Right ventricle myocardium inferior (tissue), 1 donor: ENCODE measurements at regions not wholly inside any gene's neighbourhood (a gene's known extent, or its start where the extent isn't known, plus 50 kb on each side); places are given as distances from the start of the nearest gene placed in this dataset.
"Not testable (repeated sequence)": the region's sequence is repeated elsewhere in the genome, so short reads cannot be mapped to it uniquely, and the experiment has no call there.

Experiments
- ATAC-seq: fragments of 200-7000 bp; cut with Tn5 transposase; one replicate; pipeline ENCODE4 v1.9.1; 2020; ENCODE audit warnings: mild to moderate bottlenecking, moderate library complexity
- DNase-seq: peaks from one replicate; pipeline ENCODE4 v3.0.0; 2021; ENCODE audit errors: missing footprints
- intact Hi-C: fragments of 100-400 bp; cut with DNase I; formaldehyde crosslinking; loops from one replicate; pipeline ENCODE4 v1.11.0; 2022
- donor health status: DM: no; HTN: yes; CAD: no; lungs with severe emphysema.

DNA sequence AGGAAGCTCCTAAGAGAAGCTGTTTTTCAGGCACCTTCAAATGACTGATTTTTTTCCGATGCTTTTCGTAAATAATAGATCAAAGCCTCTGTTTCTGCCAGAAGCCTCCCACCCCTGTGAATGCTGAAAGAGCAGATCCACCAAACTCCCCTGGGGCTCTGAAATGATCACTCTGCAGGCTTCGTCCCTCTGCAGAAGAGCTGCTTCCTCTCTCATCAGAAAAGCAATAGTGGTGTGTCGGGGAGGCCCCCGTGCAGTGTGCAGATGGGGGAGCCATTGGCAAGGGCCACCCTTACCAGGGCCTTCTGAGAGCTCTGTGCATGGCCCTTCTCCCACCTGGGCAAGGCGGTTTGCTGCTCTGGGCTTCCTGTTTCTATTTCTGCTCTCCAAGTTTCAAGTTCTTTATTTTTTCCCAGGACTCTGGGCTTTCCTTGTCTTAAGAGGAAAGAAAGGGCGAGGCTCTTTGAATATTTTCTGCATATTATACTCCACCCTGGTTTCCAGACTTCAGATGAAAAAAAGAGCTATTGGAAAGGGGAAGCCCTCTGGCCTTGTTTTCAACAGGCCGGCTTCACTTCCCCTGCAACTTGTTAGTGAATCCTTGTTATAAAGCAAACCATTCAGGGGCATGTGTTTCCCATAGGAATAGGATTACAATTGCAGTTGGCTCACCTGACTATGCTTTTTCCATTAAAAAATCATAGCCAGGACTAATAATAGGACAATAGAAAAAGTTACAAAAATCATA, 155.2 kb downstream of the TTLL2 start:
- ATAC-seq (no peak), DNase-seq (no peak)
- intact Hi-C loops = loop anchor here (5.0 kb wide), 1 partner anchor 62 kb away; no protein-coding TSS in a partner anchor

DNA sequence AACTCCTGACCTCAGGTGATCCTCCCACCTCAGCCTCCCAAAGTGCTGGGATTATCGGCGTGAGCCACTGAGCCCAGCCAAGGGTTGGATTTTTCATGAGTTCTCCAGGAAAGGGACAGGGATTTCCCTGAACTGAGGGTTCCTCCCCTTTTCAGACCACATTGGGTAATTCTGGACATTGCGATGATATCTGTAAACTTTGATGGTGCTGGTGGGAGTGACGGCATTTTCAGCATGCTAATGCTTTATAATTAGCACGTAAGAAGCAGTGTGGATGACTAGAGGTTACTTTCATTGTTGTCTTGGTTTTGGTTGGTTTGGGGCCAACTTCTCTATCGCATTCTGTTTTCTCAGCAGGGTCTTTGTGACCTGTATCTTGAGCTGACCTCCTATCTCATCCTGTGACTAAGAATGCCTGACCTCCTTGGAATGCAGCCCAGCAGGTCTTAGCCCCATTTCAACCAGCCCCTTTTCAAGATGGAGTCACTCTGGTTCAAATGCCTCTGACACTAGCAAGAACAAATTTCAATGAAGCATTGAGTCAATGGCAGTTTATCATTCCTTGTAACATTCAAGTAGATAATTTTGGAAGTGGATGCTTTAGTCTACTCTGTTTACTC, 156.5 kb downstream of the TTLL2 start:
- no peak for DNase-seq
- ATAC-seq = no peak

GRCh38 chr6:167482801-167483200, 157.9 kb downstream of the TTLL2 start:
- intact Hi-C loops = loop anchor here (5.0 kb wide), 1 partner anchor 60 kb away; no protein-coding TSS in a partner anchor
- not testable (repeated sequence) for ATAC-seq, DNase-seq

More for the DNA sequence above, 156.5 kb downstream of the TTLL2 start:
- intact Hi-C loops = loop anchor here (5.0 kb wide), 1 partner anchor 61 kb away; no protein-coding TSS in a partner anchor

DNA sequence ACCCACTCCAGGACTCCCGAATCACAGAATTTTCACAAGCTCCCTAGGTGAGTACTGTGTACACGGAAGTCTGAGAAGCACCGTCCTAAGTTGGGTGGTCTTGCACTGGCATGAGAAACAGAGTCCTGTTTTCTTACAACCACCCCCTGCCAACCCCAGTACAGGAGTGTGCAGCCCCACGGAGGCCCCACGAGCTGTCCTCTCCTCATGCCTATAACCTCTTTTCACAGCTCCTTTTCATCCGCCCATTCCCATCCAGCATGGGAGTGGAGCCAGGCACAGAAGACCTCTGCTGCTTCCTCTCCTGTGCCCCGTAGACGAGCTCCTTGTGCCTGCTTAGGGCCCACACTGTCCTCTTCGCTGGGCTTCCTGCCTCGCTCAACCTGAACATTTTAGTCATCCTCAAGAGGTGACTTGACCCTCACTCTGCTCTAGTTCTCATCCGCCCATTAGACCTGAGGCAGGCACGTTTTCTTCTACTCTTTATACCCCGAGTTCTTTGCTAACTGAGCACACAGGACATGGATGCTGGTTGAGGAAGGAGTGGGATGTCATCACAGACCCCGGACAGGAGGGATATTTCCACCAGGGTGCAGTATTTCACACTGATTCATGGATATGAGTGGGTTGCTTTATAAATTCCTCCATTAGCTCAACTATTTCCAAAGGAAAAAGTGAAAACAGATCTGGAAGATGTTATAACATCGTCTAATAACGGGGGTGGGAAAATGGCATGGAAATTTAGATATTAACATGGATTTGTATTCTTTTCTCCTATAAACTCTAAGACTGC, 160.5 kb downstream of the TTLL2 start:
- DNase-seq (no peak), ATAC-seq (peak; percentile 72)
- intact Hi-C loops = loop anchor here (2.0 kb wide), 1 partner anchor 413 kb away; no protein-coding TSS in a partner anchor

GRCh38 chr6:167487749-167488664, 163.1 kb downstream of the TTLL2 start:
- DNase-seq = no peak
- ATAC-seq = no peak
- intact Hi-C loops = no loop called here

DNA sequence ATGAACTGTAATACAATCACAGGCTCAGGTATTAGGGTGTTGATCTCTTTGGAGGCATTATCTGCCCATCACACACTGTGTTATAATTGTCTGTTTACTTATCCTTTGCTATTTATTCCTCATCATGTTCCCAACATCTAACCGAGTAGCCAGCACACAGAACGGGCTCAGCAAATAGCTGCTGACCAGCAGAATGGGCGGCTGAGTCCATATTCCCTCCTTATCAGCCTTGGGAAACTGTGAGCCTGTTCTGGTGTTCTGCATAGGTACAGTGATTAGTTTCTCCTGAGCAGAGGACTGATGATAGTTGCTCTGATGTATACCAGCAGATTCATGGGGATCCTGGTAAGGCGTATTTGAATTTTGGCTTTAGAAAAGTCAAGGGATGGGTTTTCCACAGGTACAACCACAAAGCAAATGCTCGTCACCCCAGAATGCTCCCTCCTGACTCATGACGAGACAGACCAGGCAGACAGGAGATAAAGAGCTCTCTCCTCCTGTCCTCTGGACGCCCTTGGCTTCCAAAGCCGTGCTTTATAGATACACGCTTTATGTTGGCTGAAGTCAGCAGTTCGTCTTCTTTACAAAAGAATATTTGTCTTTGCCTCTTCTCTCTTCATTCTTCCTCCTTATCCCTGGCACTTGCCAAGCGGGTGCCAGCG, 166.7 kb downstream of the TTLL2 start:
- ATAC-seq = no peak
- intact Hi-C loops = no loop called here

DNA sequence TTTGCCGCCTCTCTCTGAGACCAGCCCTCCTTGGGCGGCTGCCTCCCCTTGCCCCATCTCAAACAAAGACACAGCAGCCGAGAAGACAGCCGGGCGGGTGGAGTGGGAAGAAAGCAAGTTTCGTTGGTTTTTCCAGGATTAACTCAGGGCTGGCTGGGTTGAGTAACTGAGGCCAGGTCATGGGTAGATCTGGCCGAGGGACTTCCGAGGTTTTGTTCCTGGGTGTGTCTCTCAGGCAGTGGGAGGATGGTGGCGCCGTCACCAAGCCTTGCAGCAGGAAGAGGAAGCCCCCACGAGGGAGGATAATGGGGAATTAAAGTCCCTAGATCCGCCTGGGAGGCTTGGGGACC, 167.2 kb downstream of the TTLL2 start:
- intact Hi-C loops = no loop called here
- no peak for ATAC-seq
- DNase-seq = no peak

More for the DNA sequence above, 166.7 kb downstream of the TTLL2 start:
- no peak for DNase-seq

DNA sequence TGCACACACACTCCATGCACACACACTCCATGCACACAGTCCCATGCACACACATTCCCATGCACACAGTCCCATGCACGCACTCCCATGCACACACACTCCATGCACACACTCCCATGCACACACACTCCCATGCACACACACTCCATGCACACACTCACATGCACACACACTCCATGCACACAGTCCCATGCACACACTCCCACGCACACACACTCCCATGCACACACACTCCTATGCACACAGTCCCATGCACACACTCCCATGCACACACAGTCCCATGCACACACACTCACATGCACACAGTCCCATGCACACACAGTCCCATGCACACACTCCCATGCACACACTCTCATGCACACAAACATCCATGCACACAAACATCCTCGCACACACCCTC, 168.4 kb downstream of the TTLL2 start:
- ATAC-seq (no peak), DNase-seq (no peak)
- intact Hi-C loops = no loop called here

- peak; percentile 91 for ATAC-seq
- intact Hi-C loops = no loop called here
- peak; percentile 89 for DNase-seq
Observed at GRCh38 chr6:167493976-167494697, 169.3 kb downstream of the TTLL2 start.

GRCh38 chr6:167494698-167495435, 170.0 kb downstream of the TTLL2 start:
- intact Hi-C loops = no loop called here
- DNase-seq (no peak), ATAC-seq (no peak)

DNA sequence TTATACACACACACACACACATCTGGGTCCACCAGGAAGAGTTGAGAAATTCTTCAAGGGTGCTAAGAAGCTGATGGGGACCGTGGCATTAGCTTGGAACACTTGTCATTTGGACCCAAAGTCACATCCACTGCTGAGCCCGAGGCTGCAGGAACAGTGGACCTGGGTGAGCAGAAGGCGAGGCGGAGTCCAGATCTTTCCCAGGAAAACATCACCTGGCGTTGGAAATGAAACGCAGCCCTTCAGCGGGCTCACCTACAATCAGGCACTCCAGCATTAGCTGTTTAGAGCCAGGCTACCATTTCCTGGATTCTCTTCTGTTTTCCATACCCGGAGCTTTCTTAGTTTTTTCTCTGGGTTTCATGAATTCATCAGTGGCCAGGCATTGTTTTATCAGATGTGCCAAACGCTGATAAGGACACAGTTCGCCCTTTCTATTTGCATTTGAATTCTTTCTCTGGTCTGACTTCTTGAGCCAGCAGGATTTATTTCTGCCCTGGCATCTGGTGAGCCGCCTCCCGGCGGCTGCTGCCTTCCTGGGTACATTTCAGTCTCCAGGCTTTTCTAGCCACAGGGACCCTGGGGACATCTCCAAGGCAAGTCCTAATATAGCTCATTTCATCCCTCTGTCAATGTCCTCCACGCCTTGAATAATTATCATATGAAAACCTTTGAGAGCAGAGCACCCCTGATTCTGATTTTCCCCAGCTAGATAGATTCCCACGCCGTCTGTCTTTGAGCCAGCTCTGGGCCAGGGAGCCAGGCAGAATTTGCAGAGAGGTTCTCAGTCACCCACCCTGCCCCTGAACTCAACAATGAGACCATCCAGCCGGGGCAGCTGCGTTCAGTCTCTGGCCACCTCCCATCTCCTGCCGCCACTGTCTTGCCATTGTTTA, 170.9 kb downstream of the TTLL2 start:
- no peak for DNase-seq
- intact Hi-C loops = no loop called here
- ATAC-seq = no peak

DNA sequence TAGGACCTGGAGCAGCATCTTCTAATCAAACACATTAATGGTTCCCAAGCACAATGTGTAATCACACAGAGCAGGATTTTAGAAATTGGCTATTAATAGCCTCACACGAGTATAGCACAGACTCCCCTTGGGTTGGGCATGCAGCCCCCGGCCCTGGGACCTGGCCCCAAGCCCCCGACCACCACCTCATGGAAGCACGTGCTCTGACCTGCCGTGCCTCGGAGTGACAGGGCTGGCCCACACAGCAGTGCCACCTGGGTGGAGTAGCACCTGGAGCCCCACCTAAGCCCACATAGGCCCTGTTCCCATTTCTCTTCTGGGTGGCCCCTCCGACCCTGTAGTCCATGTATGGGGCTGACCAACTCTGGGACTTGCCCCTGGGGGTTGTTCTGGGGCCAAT, 171.8 kb downstream of the TTLL2 start:
- intact Hi-C loops = no loop called here
- no peak for ATAC-seq
- no peak for DNase-seq

- intact Hi-C loops = no loop called here
- DNase-seq = no peak
- no peak for ATAC-seq
Observed at GRCh38 chr6:167497428-167498056, 172.7 kb downstream of the TTLL2 start.

DNA sequence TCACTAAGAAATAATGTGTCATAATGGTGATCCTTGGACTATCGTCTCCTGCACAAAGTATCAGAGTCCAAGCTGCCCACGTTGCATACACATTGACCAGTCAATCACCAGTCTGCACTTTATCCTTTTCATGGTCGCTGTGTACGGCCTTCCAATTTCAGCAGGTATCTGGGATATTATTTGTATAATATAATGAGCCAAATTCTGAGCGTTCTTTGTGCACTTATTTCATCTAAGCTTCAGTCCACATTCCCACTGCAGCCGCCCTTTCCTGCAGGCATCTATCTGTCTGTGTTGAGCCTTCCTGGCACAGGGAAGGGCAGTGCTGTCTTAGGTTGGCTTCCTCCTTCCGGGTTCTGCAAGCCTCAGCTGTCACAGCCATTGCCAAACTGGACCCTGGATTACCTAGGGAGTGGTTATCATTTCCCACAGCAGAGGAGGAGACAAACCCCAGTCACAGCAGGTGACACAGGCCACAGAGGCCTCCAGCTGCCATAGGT, 174.3 kb downstream of the TTLL2 start:
- intact Hi-C loops = no loop called here
- no peak for ATAC-seq
- no peak for DNase-seq

- DNase-seq = no peak
- no peak for ATAC-seq
- intact Hi-C loops = no loop called here
Observed at GRCh38 chr6:167500961-167501360, 176.1 kb downstream of the TTLL2 start.
